HG02970 (cell line): ENCODE measurements at regions not wholly inside any gene's neighbourhood (a gene's known extent, or its start where the extent isn't known, plus 50 kb on each side); places are given as distances from the start of the nearest gene placed in this dataset.
"Not testable (repeated sequence)": the region's sequence is repeated elsewhere in the genome, so short reads cannot be mapped to it uniquely, and the experiment has no call there.

Source experiments
- ATAC-seq: cut with Tn5 transposase; IDR thresholded peaks from one replicate; pipeline ENCODE4 v1.9.1; 2021; ENCODE audit warnings: mild to moderate bottlenecking, moderate library complexity, moderate number of reproducible peaks; ENCODE audit not compliant: unreplicated experiment, low FRiP score

- ATAC-seq, result no peak
Measured at GRCh38 chr9:73095425-73095824, 56.2 kb upstream of the ANXA1 start.

GRCh38 chr9:73093740-73094379 lies 57.8 kb upstream of the ANXA1 start:
- no peak for ATAC-seq

GRCh38 chr9:73093016-73093739 lies 58.5 kb upstream of the ANXA1 start:
- no peak for ATAC-seq

GRCh38 chr9:73091909-73092308 lies 59.8 kb upstream of the ANXA1 start:
- no peak for ATAC-seq

- ATAC-seq, result no peak
Measured at GRCh38 chr9:73090214-73090613, 61.5 kb upstream of the ANXA1 start.

- ATAC-seq, result no peak
Measured at GRCh38 chr9:73089304-73089985, 62.2 kb upstream of the ANXA1 start.

GRCh38 chr9:73087876-73088275 lies 63.8 kb upstream of the ANXA1 start:
- not testable (repeated sequence) for ATAC-seq

- ATAC-seq, result no peak
Measured at GRCh38 chr9:73083519-73083918, 68.1 kb upstream of the ANXA1 start.

GRCh38 chr9:73081979-73082657 lies 69.5 kb upstream of the ANXA1 start:
- no peak for ATAC-seq

GRCh38 chr9:73080110-73080694 lies 71.5 kb upstream of the ANXA1 start:
- ATAC-seq, result no peak

- no peak for ATAC-seq
Measured at GRCh38 chr9:73079326-73079725, 72.3 kb upstream of the ANXA1 start.

GRCh38 chr9:73077625-73078030 lies 74.0 kb upstream of the ANXA1 start:
- ATAC-seq, result no peak

- no peak for ATAC-seq
Measured at GRCh38 chr9:73076970-73077369, 74.7 kb upstream of the ANXA1 start.

- ATAC-seq, result no peak
Measured at GRCh38 chr9:73074176-73074708, 77.4 kb upstream of the ANXA1 start.

GRCh38 chr9:73073337-73074175 lies 78.1 kb upstream of the ANXA1 start:
- ATAC-seq, result no peak

- ATAC-seq, result no peak
Measured at GRCh38 chr9:73067074-73067473, 84.6 kb upstream of the ANXA1 start.

- no peak for ATAC-seq
Measured at GRCh38 chr9:73065439-73065838, 86.2 kb upstream of the ANXA1 start.

GRCh38 chr9:73064315-73064714 lies 87.3 kb upstream of the ANXA1 start:
- no peak for ATAC-seq

GRCh38 chr9:73061146-73061545 lies 90.5 kb upstream of the ANXA1 start:
- no peak for ATAC-seq

- no peak for ATAC-seq
Measured at GRCh38 chr9:73059247-73059646, 92.4 kb upstream of the ANXA1 start.
